ENCODE measurements at regions not wholly inside any gene's neighbourhood (a gene's known extent, or its start where the extent isn't known, plus 50 kb on each side); places are given as distances from the start of the nearest gene placed in this dataset.

DNA sequence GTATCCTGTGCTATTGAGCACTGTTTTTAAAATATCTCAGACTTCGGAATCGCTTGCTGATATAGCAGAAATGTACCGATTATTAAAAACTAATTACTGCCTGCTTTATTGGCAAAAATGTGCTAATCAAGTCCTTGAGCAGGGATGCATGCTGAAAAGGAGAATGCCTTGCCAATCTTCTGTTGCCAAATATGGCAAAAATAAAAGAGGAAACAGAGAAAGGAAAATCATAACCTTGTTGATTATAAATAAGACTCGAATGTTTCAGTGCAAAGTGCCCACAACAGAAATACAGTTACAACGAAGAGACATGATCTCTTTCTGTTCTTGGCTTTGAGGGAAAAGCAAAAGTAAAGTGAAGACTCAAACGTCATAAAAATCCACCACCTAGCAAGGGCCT, 248.5 kb downstream of the TMEM182 start:
- no peaks in the 10 kb centered on the region for H3K23me2 ChIP-seq (ENCODE audit: low read depth, low read length)
- no peak overlapping the region for H3K4me2 ChIP-seq (ENCODE audit: insufficient read depth in 1 of 2, low read depth in 2 of 2, low read length in 2 of 2)
- H4K5ac ChIP-seq (ENCODE audit: insufficient read length, low read depth, low read length), result no peak overlapping the region
- H3K79me1 ChIP-seq (ENCODE audit: low read depth, low read length), result no peaks in the 10 kb centered on the region
- H2BK12ac ChIP-seq (ENCODE audit: low read depth, low read length), result no peak overlapping the region
- ChIA-PET POLR2A (ENCODE audit: partially characterized antibody) (no interaction called here), CTCF (ENCODE audit: partially characterized antibody) (interaction anchor here (1.1 to 1.2 kb wide), 2 partner anchors 10 to 14 kb away, joined by 3 read pairs; no protein-coding TSS in a partner anchor)
- TF ChIP-seq HDAC6 (IDR thresholded peaks at IDR 0.05; ENCODE audit: low read depth, low read length), result no peak
- TF ChIP-seq, protein P1, sequence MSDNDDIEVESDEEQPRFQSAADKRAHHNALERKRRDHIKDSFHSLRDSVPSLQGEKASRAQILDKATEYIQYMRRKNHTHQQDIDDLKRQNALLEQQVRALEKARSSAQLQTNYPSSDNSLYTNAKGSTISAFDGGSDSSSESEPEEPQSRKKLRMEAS (IDR thresholded peaks at IDR 0.05), result no peak
- no peak for TF ChIP-seq PHF8 (conservative IDR thresholded peaks at IDR 0.05; ENCODE audit: low read depth, low read length)
- TF ChIP-seq POU5F1 (IDR thresholded peaks at IDR 0.05; ENCODE audit: low read depth, low read length), result no peak
- no peak for TF ChIP-seq TBP (IDR thresholded peaks at IDR 0.05; ENCODE audit: low read depth, low read length)
- no peak for TF ChIP-seq TAF1 (IDR thresholded peaks at IDR 0.05; ENCODE audit: low read depth, low read length)
- TF ChIP-seq EZH2 (IDR thresholded peaks at IDR 0.05; ENCODE audit: low read depth, low read length, severe bottlenecking), result no peak
- no peak for TF ChIP-seq BACH1 (IDR thresholded peaks at IDR 0.05; ENCODE audit: low read length)
- TF ChIP-seq POLR2AphosphoS5 (IDR thresholded peaks at IDR 0.05; ENCODE audit: low read depth, low read length), result no peak
- no peak for TF ChIP-seq GTF2F1 (IDR thresholded peaks at IDR 0.05; ENCODE audit: borderline replicate concordance, low read depth, low read length)
- no peak for TF ChIP-seq BCL11A (IDR thresholded peaks at IDR 0.05; ENCODE audit: low read depth in 2 of 2, low read length in 2 of 2)
- TF ChIP-seq RNF2 (IDR thresholded peaks at IDR 0.05; ENCODE audit: borderline replicate concordance, low read depth, low read length, missing control alignments, poor library complexity, severe bottlenecking), result no peak
- TF ChIP-seq JUN (IDR thresholded peaks at IDR 0.05; ENCODE audit: low read depth, low read length), result no peak
- no peak overlapping the region for H3K56ac ChIP-seq (replicated peaks; ENCODE audit: insufficient read length, low read depth, low read length)
- no peak overlapping the region for H4K8ac ChIP-seq (ENCODE audit: extremely low read depth, insufficient read depth, low read length)
- no peak overlapping the region for H3K14ac ChIP-seq (ENCODE audit: insufficient read length)
- H3K23ac ChIP-seq (ENCODE audit: insufficient read length), result no peak overlapping the region
- H3K18ac ChIP-seq (ENCODE audit: extremely low read depth, low read length), result no peak overlapping the region
- H3K9ac ChIP-seq (replicated peaks in 1 of 4; ENCODE audit: extremely low read depth in 1 of 4, low read depth in 3 of 4, low read length in 3 of 4), result no peak overlapping the region
- H3K9me3 ChIP-seq (ENCODE audit: insufficient read depth in 2 of 2, low read depth in 1 of 2, low read length in 1 of 2), result no peaks in the 10 kb centered on the region
- no peak overlapping the region for H3K4me3 ChIP-seq (ENCODE audit: extremely low read depth in 1 of 4, insufficient read depth in 2 of 4, low read depth in 3 of 4, low read length in 4 of 4)
- no peak overlapping the region for H2AFZ ChIP-seq (ENCODE audit: low read length)
- no peaks in the 10 kb centered on the region for H4K20me1 ChIP-seq (replicated peaks in 1 of 2; ENCODE audit: control insufficient read depth in 1 of 2, insufficient read depth in 2 of 2, low read length in 2 of 2)
- no peak overlapping the region for H2BK15ac ChIP-seq (ENCODE audit: low read length)
- no peak overlapping the region for H2AK5ac ChIP-seq (ENCODE audit: low read depth, low read length)
- H2BK5ac ChIP-seq (ENCODE audit: low read depth, low read length), result no peak overlapping the region
- no peaks in the 10 kb centered on the region for H3K27me3 ChIP-seq (replicated peaks in 1 of 4; ENCODE audit: control insufficient read depth in 3 of 4, extremely low read depth in 1 of 4, insufficient read depth in 3 of 4, low read length in 3 of 4)
- no peaks in the 10 kb centered on the region for H3K4me1 ChIP-seq (replicated peaks in 1 of 4; ENCODE audit: control insufficient read depth in 3 of 4, insufficient read depth in 4 of 4, low read length in 3 of 4)
- FAIRE-seq (no peak), DNase-seq (ENCODE audit: low read depth in 1 of 2, low spot score in 2 of 2) (no peak)
- no peaks in the 10 kb centered on the region for H3K36me3 ChIP-seq (ENCODE audit: control insufficient read depth in 2 of 4, insufficient read depth in 4 of 4, low read length in 3 of 4)
- H2BK20ac ChIP-seq (ENCODE audit: low read length), result no peak overlapping the region
- H3K79me2 ChIP-seq (ENCODE audit: control insufficient read depth in 1 of 2, insufficient read depth in 2 of 2, low read length in 2 of 2), result no peaks in the 10 kb centered on the region
- H3K4ac ChIP-seq (replicated peaks; ENCODE audit: insufficient read length, low read depth, low read length), result no peak overlapping the region
- no peak overlapping the region for H2BK120ac ChIP-seq (replicated peaks; ENCODE audit: low read depth, low read length)
- no peak overlapping the region for H3K27ac ChIP-seq (ENCODE audit: low read depth, low read length)
- WGBS, 2 experiments (ENCODE audit: extremely low coverage in 1 of 2, insufficient coverage in 1 of 2, insufficient read length in 1 of 2, insufficient replicate concordance in 2 of 2, low coverage in 1 of 2, low lambda C conversion rate in 2 of 2, missing lambda C conversion rate in 1 of 2), result 89% methylated on average over 6 of the region's 6 CpGs; no CpG with 5 or more reads in 1 of the 2 experiments
- H4K91ac ChIP-seq (replicated peaks; ENCODE audit: insufficient read length, low read length), result no peak overlapping the region
